ENCODE measurements at regions not wholly inside any gene's neighbourhood (a gene's known extent, or its start where the extent isn't known, plus 50 kb on each side); places are given as distances from the start of the nearest gene placed in this dataset.

DNA sequence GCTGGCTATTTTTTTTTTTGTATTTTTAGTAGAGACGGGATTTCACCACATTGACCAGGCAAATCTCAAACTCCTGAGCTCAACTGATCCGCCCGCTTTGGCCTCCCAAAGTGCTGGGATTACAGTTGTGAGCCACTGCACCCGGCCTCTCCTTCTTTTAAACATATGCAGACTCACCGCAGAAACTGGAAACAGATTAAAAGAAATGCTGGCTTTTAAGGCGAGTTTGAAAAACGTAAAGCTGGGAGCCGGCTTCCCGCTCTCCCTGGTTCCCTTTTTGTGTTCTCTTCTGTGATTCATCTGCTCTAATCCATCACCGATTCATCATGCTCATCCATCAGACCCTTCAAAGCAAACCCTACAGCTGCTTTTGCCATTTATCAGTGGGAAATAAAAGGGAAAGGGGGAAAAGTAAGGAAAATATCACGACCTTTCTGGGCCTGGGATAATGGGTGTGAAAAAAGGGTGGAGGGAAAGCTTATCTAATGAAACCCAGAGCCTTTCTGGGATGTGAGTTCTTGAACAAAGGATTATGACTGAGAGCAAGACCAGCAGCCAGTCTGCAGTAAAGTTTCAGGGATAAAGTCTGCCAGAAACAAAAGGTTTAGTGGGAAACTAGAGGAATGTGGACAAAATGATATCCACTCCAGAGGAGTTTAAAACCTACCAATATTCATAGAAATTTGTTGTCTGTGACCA lies 92.3 kb upstream of the LRIG1 start:
- no peak for DNase-seq (ENCODE audit: low spot score)

GRCh38 chr3:66593978-66594377 lies 93.2 kb upstream of the LRIG1 start:
- DNase-seq (ENCODE audit: low spot score), result no peak

DNA sequence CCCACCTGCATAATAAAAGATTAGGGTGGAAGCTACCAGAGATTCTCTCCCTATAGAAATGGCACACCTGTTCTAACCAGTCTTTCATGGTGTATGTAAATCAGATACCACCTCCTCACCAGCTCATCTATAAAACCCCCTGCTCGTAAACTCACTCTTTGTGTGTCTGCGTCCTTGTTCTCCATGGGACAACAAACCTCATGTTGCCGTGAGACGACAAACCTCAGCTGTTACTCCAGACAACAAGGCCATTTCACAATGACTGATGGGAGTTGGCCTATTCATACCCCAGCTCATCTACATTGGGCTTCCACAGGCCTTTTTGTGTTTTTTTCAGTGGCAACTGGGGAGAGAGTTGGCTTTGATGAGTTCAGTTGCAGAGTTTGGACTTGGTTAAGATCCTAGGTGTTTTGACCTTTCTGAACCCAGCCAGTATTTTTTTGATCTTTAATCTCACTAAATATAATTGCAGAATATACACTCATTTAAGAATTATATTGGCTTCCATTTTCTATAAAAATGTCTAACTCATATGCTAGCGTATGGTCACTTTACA lies 96.6 kb upstream of the LRIG1 start:
- DNase-seq (ENCODE audit: low spot score), result no peak

DNA sequence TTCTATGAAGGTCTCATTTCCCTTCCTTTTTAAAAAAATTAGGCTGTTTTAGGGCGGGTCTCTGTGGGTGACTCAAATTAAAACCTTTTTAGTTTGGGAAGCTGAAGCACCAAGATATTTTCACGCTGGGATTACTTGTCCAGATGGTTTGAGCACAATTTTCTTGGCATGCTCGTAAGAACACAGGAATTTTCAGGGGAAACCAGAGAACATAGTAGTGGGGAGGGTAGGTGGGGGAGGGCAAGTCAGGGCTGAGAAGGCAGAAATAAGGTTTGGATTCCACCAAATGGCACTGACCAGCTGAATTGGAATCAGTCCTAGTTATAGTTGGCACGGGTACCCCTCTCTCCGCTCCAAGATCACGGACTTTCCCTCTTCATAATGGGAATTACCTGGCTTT lies 97.3 kb upstream of the LRIG1 start:
- no peak for DNase-seq (ENCODE audit: low spot score)

DNA sequence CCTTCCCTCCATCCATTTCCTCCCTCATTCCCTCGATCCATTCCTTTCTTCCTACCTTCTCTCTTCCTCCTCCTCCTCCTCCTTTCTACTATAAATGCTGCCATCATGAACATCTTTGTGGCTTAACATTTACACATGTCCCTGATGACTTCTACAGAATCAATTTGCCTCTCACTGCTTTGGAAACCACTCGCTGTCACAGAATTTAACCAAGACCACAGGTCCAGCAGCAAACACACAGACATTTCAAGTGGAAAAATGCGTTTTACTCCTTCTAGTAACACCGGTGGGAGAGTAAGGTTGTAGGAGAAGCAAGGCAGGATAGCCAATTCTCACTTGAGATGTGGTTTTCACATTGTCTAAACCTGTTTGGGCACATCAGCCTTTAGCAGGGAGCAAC lies 101.4 kb upstream of the LRIG1 start:
- DNase-seq (ENCODE audit: low spot score), result no peak

GRCh38 chr3:66602691-66603090 lies 101.9 kb upstream of the LRIG1 start:
- no peak for DNase-seq (ENCODE audit: low spot score)

- DNase-seq (ENCODE audit: low spot score), result no peak
Observed at GRCh38 chr3:66603151-66603611, 102.4 kb upstream of the LRIG1 start.

DNA sequence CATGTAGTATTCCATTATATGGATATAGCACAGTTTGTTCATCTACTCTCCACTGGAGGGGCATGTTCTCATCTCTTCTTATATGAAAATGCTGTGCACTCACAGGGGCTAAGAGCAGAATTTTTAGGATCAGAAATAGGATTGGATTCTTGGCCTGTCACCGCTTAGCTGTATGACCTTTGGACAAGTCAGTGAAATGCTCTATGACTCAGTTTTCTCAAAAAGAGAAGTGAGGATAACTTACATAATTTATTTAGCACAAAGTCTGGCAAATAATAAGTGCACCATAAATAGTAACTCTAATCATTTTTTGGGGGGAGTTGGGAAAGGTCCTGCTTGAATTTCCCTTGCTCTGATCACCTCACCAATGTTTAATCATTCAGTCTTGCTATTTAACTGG lies 103.7 kb upstream of the LRIG1 start:
- no peak for DNase-seq (ENCODE audit: low spot score)

GRCh38 chr3:66606126-66606525 lies 105.3 kb upstream of the LRIG1 start:
- DNase-seq (ENCODE audit: low spot score), result no peak

DNA sequence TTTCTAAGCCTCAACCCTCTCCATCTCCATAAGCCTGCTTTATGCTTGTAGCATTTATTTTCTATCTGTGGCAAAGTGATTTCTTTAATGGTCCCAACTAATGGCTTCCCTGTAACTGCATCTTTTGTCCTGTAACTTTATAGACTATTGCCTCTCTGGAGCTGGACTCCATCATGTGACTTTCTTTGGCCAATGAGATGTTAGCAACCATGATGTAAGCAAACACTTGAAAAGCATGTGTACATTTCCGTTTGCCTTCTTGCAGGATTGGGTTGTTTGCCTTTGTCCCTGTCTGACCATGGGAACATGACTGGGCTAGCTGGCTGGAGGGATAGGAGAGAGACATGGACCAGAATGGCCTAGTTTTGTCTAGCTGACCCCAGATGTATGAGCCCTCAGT lies 106.0 kb upstream of the LRIG1 start:
- DNase-seq (ENCODE audit: low spot score), result no peak

GRCh38 chr3:66609660-66610561 lies 109.1 kb upstream of the LRIG1 start:
- DNase-seq (ENCODE audit: low spot score), result no peak

- no peak for DNase-seq (ENCODE audit: low spot score)
Observed at GRCh38 chr3:66610562-66610909, 109.7 kb upstream of the LRIG1 start.

GRCh38 chr3:66615643-66616301 lies 115.0 kb upstream of the LRIG1 start:
- DNase-seq (ENCODE audit: low spot score), result no peak

GRCh38 chr3:66617351-66617750 lies 116.5 kb upstream of the LRIG1 start:
- DNase-seq (ENCODE audit: low spot score), result no peak

- DNase-seq (ENCODE audit: low spot score), result no peak
Observed at GRCh38 chr3:66618066-66618465, 117.2 kb upstream of the LRIG1 start.

DNA sequence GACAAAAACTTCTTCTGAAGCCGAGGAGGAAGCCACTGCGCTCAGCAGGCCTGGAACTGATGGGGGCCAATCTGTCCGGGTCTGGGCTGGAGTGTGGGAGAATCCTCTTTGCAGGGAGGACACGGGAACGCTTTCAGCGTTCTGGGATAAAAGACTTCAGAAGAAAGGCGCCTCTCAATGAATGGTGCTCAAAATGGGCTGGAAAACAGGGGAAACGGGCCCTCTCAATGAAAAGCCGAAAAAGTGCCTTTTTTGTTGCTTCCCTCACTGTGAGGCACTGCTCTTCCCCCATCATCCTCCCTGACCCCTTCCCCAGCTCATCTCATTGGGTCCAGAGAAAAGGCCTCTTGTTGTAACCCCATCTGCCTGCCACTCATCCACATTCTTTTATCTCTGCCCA lies 119.5 kb upstream of the LRIG1 start:
- DNase-seq (ENCODE audit: low spot score), result no peak

DNA sequence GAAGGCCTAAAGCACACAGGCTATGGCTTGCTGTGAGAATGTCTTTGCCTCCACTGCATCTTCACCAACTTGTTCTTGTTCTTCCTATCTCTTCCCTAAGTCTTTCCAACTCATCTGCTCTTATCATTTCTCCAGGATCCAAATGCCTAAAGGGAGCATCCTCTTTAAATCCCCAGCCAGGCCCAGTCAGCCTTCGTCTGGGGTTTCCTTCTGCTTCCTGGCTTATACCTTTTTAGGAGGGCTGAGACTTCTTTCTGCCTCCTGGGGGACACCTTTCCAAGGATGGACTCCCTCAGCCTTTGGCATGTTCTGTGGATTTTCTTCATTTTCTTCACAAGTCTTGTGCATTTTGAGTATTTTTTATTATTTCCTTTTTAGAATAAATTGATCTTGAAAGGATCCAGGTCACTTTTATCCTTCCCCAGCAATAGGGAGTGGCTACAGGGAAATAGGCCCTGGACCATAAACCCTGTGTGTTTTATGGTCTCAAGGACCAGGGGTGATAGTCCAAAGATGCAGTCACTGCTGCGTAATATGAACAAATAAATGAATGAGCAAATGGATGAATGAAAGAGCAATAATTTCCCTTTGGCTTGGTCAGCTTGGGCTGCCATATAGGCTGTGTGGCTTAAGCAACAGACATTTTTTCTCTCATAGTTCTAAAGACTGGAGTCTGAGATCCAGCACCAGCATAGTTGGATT lies 122.1 kb upstream of the LRIG1 start:
- no peak for DNase-seq (ENCODE audit: low spot score)

DNA sequence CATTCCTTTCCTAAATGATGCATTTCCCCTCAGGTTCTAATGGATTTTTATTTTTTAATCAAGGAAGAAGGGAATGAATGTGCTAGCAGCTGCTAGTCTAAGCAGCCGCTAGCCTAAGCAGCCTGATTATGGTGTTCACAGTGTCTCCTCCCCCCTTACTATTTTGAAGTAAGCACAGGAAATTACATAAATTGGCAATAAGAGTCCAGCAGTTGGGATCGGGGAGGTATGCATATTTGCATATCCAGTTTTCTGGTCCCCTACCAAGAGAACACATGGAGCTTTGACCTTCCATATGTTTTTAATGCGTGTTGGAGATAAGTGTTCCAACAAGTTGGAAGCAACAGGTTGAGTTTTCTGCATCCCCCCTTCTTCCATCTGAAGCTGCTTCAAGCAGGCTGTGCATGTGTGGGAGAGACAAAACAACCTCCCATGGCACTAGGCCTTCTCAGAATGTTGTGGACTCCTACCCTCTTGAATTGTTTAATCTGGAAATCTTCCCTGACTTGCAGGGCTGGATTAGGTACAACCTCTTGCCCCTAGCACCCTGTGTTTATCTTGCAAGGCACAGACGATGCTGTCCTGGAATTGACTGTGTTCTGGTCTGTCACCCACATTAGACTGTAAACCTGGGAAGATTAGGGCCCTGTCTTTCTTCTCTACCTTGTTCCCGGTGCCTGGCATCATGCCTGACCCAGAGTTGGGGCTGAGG lies 124.8 kb upstream of the LRIG1 start:
- no peak for DNase-seq (ENCODE audit: low spot score)

DNA sequence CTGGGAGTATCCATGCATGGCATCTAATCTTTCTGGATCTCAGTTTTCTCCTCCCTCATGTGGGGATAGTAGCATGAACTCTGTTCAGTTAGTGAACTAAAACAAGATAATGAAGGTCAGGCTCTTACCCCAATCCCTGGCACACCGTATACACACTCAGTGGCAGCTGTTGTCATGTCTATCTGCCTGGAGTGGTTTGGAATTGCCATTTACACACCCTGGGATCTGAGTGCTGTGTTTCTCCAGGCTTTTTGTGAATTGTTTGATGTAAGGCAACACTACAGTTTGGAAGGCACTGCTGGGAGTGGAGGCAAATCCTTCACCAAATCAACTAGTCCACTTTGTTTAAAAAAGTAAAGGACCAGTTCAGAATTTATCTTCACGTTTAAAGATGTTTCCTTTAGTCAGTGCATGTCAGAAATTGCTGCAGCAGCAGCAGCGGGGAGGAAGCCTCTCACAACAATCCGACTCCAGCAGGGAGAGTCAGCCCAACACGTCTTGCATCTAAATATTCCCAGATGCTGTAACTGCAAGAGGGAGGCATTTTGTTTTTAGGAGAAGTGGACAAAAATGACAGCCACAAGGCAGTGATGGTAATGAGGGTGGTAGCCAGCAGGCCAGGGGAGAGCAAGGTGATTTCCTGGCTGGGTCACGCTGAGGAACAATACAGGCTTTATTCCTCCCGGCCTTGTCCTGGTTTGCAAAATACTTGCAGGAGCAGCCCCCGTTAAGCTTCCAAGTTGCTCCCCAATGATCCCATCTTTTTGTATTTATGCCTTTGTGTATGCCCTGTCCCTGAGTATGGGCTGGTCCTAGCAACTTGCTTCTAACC lies 128.5 kb upstream of the LRIG1 start:
- DNase-seq (ENCODE audit: low spot score), result no peak

GRCh38 chr3:66629982-66630368 lies 129.2 kb upstream of the LRIG1 start:
- no peak for DNase-seq (ENCODE audit: low spot score)

Data from hematopoietic multipotent progenitor cell treated with erythropoietin and hydrocortisone succinate and interleukin-3 and kit ligand, for 17 days (in vitro differentiated cells).